ENCODE measurements at regions not wholly inside any gene's neighbourhood (a gene's known extent, or its start where the extent isn't known, plus 50 kb on each side); places are given as distances from the start of the nearest gene placed in this dataset.

- no peak for DNase-seq (ENCODE audit: low read depth in 3 of 3)
Measured at GRCh38 chr1:238205045-238205662, 314.4 kb upstream of the ZP4 start.

- DNase-seq (ENCODE audit: low read depth in 3 of 3), result no peak
Measured at GRCh38 chr1:238201992-238202391, 311.3 kb upstream of the ZP4 start.

- DNase-seq (ENCODE audit: low read depth in 3 of 3), result no peak
Measured at GRCh38 chr1:238199325-238199724, 308.6 kb upstream of the ZP4 start.

GRCh38 chr1:238196516-238196915 lies 305.8 kb upstream of the ZP4 start:
- DNase-seq (ENCODE audit: low read depth in 3 of 3), result no peak

- no peak for DNase-seq (ENCODE audit: low read depth in 3 of 3)
Measured at GRCh38 chr1:238191170-238191569, 300.4 kb upstream of the ZP4 start.

GRCh38 chr1:238187575-238187949 lies 296.8 kb upstream of the ZP4 start:
- no peak for DNase-seq (ENCODE audit: low read depth in 3 of 3)

- no peak for DNase-seq (ENCODE audit: low read depth in 3 of 3)
Measured at GRCh38 chr1:238186887-238187574, 296.3 kb upstream of the ZP4 start.

- DNase-seq (ENCODE audit: low read depth in 3 of 3), result no peak
Measured at GRCh38 chr1:238177960-238178645, 287.4 kb upstream of the ZP4 start.

GRCh38 chr1:238177351-238177750 lies 286.6 kb upstream of the ZP4 start:
- no peak for DNase-seq (ENCODE audit: low read depth in 3 of 3)

GRCh38 chr1:238176441-238176840 lies 285.7 kb upstream of the ZP4 start:
- DNase-seq (ENCODE audit: low read depth in 3 of 3), result no peak

GRCh38 chr1:238171985-238172384 lies 281.3 kb upstream of the ZP4 start:
- DNase-seq (ENCODE audit: low read depth in 3 of 3), result no peak

- DNase-seq (ENCODE audit: low read depth in 3 of 3), result no peak
Measured at GRCh38 chr1:238161955-238162354, 271.2 kb upstream of the ZP4 start.

- no peak for DNase-seq (ENCODE audit: low read depth in 3 of 3)
Measured at GRCh38 chr1:238153939-238154338, 263.2 kb upstream of the ZP4 start.

- DNase-seq (ENCODE audit: low read depth in 3 of 3), result no peak
Measured at GRCh38 chr1:238153253-238153652, 262.5 kb upstream of the ZP4 start.

GRCh38 chr1:238152119-238152518 lies 261.4 kb upstream of the ZP4 start:
- DNase-seq (ENCODE audit: low read depth in 3 of 3), result no peak

GRCh38 chr1:238143038-238143437 lies 252.3 kb upstream of the ZP4 start:
- DNase-seq (ENCODE audit: low read depth in 3 of 3), result no peak

GRCh38 chr1:238141353-238141752 lies 250.6 kb upstream of the ZP4 start:
- DNase-seq (ENCODE audit: low read depth in 3 of 3), result no peak

- DNase-seq (ENCODE audit: low read depth in 3 of 3), result no peak
Measured at GRCh38 chr1:238139713-238140112, 249.0 kb upstream of the ZP4 start.

- DNase-seq (ENCODE audit: low read depth in 3 of 3), result no peak
Measured at GRCh38 chr1:238138059-238138626, 247.4 kb upstream of the ZP4 start.

GRCh38 chr1:238135708-238136664 lies 245.3 kb upstream of the ZP4 start:
- DNase-seq (ENCODE audit: low read depth in 3 of 3), result no peak

- no peak for DNase-seq (ENCODE audit: low read depth in 3 of 3)
Measured at GRCh38 chr1:238129677-238130076, 239.0 kb upstream of the ZP4 start.

- no peak for DNase-seq (ENCODE audit: low read depth in 3 of 3)
Measured at GRCh38 chr1:238123201-238123600, 232.5 kb upstream of the ZP4 start.
